ENCODE measurements at regions not wholly inside any gene's neighbourhood (a gene's known extent, or its start where the extent isn't known, plus 50 kb on each side); places are given as distances from the start of the nearest gene placed in this dataset.

GRCh38 chr5:58353992-58354391, 105.9 kb downstream of the PLK2 start:
- no peak overlapping the region for H3K4me3 ChIP-seq (ENCODE audit: low read depth, low read length)
- DNase-seq (ENCODE audit: low read depth): no peak
- TF ChIP-seq, protein P1, sequence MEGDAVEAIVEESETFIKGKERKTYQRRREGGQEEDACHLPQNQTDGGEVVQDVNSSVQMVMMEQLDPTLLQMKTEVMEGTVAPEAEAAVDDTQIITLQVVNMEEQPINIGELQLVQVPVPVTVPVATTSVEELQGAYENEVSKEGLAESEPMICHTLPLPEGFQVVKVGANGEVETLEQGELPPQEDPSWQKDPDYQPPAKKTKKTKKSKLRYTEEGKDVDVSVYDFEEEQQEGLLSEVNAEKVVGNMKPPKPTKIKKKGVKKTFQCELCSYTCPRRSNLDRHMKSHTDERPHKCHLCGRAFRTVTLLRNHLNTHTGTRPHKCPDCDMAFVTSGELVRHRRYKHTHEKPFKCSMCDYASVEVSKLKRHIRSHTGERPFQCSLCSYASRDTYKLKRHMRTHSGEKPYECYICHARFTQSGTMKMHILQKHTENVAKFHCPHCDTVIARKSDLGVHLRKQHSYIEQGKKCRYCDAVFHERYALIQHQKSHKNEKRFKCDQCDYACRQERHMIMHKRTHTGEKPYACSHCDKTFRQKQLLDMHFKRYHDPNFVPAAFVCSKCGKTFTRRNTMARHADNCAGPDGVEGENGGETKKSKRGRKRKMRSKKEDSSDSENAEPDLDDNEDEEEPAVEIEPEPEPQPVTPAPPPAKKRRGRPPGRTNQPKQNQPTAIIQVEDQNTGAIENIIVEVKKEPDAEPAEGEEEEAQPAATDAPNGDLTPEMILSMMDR (IDR thresholded peaks at IDR 0.05; ENCODE audit: insufficient read depth, low read depth, low read length): no peak

DNA sequence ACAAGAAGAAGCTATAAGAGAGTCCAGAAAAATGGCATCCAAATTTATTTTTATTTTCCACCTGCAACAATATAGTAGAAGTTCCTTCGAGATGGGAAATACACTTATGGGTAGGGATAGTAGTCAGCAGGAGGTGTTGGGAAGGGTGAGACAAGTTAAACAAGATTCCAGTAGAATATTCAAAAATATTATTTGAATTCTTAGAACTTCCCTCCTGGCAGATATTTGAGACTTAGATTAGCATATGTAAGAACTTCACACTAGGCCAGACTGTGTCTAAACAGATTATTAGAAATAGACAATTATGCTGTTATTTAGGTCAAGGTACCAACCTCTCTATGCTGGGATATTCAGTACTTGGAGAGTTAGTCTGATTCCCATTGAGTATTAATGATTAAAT, 108.7 kb downstream of the PLK2 start:
- no peak for DNase-seq (ENCODE audit: low read depth)
- TF ChIP-seq, protein P1 (IDR thresholded peaks at IDR 0.05; ENCODE audit: insufficient read depth, low read depth, low read length): no peak
- H3K4me3 ChIP-seq (ENCODE audit: low read depth, low read length): no peak overlapping the region

- H3K4me3 ChIP-seq (ENCODE audit: low read depth, low read length): no peak overlapping the region
- DNase-seq (ENCODE audit: low read depth): no peak
- TF ChIP-seq, protein P1 (IDR thresholded peaks at IDR 0.05; ENCODE audit: insufficient read depth, low read depth, low read length): no peak
Measured at GRCh38 chr5:58348996-58349728, 110.7 kb downstream of the PLK2 start.

GRCh38 chr5:58346041-58346440, 113.8 kb downstream of the PLK2 start:
- TF ChIP-seq, protein P1 (IDR thresholded peaks at IDR 0.05; ENCODE audit: insufficient read depth, low read depth, low read length): no peak

DNA sequence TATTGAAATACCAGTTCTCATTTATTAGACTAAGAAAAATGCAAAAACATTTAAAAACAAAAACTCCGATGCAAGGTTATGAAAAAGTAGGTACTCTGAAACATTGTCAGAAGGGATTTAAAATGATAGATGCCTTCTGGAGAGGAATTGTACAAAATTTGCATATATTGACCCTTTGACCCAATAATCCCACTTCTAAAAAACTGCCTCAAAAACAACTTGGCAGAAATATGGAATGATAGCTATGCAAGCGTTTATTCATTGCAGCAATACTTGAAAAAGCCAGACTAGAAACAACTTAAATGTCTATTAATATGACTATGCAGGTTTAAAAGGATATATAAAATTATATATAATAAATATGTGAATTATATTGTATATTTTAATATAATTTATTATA, 118.4 kb downstream of the PLK2 start:
- no peak overlapping the region for H3K4me3 ChIP-seq (ENCODE audit: low read depth, low read length)
- DNase-seq (ENCODE audit: low read depth): no peak
- TF ChIP-seq, protein P1 (IDR thresholded peaks at IDR 0.05; ENCODE audit: insufficient read depth, low read depth, low read length): no peak

More at GRCh38 chr5:58346041-58346440, 113.8 kb downstream of the PLK2 start:
- no peak overlapping the region for H3K4me3 ChIP-seq (ENCODE audit: low read depth, low read length)
- DNase-seq (ENCODE audit: low read depth): no peak

GRCh38 chr5:58335518-58335917, 124.4 kb downstream of the PLK2 start:
- TF ChIP-seq, protein P1 (IDR thresholded peaks at IDR 0.05; ENCODE audit: insufficient read depth, low read depth, low read length): peak; percentile 31
- DNase-seq (ENCODE audit: low read depth): peak; percentile 10
- H3K4me3 ChIP-seq (ENCODE audit: low read depth, low read length): no peak overlapping the region

DNA sequence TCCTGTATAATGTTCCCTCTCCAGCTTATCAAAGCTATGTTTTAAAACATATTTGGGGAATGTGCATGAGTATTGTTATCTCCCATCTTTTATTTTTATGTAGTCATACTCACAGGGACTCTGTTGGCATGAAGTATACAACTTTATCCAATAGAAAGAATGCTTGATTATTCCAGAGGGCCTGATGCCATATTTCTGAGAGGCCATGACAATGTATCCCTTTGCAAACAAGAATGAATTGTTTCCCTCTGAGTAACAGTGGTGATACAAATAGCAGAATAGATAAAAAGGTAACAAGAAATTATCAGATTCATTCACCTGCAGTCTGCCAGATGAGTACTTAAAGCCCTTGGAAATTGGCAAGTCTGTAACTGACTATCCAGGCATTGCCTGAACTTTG, 125.9 kb downstream of the PLK2 start:
- TF ChIP-seq, protein P1 (IDR thresholded peaks at IDR 0.05; ENCODE audit: insufficient read depth, low read depth, low read length): no peak
- no peak for DNase-seq (ENCODE audit: low read depth)
- H3K4me3 ChIP-seq (ENCODE audit: low read depth, low read length): no peak overlapping the region
